A549 (cell line): ENCODE measurements at regions not wholly inside any gene's neighbourhood (a gene's known extent, or its start where the extent isn't known, plus 50 kb on each side); places are given as distances from the start of the nearest gene placed in this dataset.

Source experiments
- CEBPB ChIP-seq, 2 experiments: fragments of >200 bp in 1 of 2; sonication (Bioruptor Twin) in 1 of 2; formaldehyde crosslinking in 1 of 2; IDR thresholded peaks; 2 replicates each; pipeline ENCODE4 v1.6.1; 2012 to 2016
- TF ChIP-seq, protein P1 (sequence below): fragments of >200 bp; sonication (Bioruptor Twin); formaldehyde crosslinking; IDR thresholded peaks from 3 replicates; pipeline ENCODE4 v1.6.1; 2016
- TF ChIP-seq, protein P2 (sequence below): IDR thresholded peaks from 2 replicates; pipeline ENCODE4 v1.6.1; 2012; ENCODE audit warnings: low read depth, borderline replicate concordance

DNA sequence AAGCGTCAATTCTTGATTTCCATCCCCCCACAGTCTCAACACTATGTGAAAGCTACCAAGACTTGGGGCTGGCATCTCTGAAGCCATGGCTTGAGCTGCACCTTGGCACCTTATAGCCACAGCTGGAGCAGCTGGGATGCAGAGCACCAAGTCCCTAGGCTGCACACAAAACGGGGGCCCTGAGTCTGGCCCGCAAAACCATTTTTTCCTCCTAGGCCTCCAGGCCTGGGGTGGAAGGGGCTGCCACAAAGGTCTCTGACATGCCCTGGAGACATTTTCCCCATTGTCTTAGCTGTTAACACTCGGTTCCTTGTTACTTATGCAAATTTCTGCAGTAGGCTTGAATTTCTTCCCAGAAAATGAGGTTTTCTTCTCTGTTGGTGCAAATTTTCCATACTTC, 89.8 kb upstream of the GNAI1 start:
- TF ChIP-seq CEBPB (IDR thresholded peaks at IDR 0.05): no peak
- TF ChIP-seq, protein P1, sequence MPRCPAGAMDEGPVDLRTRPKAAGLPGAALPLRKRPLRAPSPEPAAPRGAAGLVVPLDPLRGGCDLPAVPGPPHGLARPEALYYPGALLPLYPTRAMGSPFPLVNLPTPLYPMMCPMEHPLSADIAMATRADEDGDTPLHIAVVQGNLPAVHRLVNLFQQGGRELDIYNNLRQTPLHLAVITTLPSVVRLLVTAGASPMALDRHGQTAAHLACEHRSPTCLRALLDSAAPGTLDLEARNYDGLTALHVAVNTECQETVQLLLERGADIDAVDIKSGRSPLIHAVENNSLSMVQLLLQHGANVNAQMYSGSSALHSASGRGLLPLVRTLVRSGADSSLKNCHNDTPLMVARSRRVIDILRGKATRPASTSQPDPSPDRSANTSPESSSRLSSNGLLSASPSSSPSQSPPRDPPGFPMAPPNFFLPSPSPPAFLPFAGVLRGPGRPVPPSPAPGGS: no peak
- TF ChIP-seq, protein P2, sequence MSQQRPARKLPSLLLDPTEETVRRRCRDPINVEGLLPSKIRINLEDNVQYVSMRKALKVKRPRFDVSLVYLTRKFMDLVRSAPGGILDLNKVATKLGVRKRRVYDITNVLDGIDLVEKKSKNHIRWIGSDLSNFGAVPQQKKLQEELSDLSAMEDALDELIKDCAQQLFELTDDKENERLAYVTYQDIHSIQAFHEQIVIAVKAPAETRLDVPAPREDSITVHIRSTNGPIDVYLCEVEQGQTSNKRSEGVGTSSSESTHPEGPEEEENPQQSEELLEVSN: no peak
